ENCODE measurements at regions not wholly inside any gene's neighbourhood (a gene's known extent, or its start where the extent isn't known, plus 50 kb on each side); places are given as distances from the start of the nearest gene placed in this dataset.

GRCh38 chr4:34035225-34035624 is 2209.1 kb downstream of the ARAP2 start:
- Histone ChIP-seq H2BK12ac (ENCODE audit: low read depth, low read length) (no peak overlapping the region), H3K9ac (replicated peaks in 1 of 4; ENCODE audit: extremely low read depth in 1 of 4, low read depth in 3 of 4, low read length in 3 of 4) (no peak overlapping the region), H3K27me3 (replicated peaks in 1 of 4; ENCODE audit: control insufficient read depth in 3 of 4, extremely low read depth in 1 of 4, insufficient read depth in 3 of 4, low read length in 3 of 4) (no peaks in the 10 kb centered on the region), H4K8ac (ENCODE audit: extremely low read depth, insufficient read depth, low read length) (no peak overlapping the region), H2BK20ac (ENCODE audit: low read length) (no peak overlapping the region), H2BK5ac (ENCODE audit: low read depth, low read length) (no peak overlapping the region), H3K14ac (ENCODE audit: insufficient read length) (no peak overlapping the region), H3K79me2 (ENCODE audit: control insufficient read depth in 1 of 2, insufficient read depth in 2 of 2, low read length in 2 of 2) (no peaks in the 10 kb centered on the region), H3K56ac (replicated peaks; ENCODE audit: insufficient read length, low read depth, low read length) (no peak overlapping the region), H3K4me1 (replicated peaks in 1 of 4; ENCODE audit: control insufficient read depth in 3 of 4, insufficient read depth in 4 of 4, low read length in 3 of 4) (no peaks in the 10 kb centered on the region), H3K9me3 (ENCODE audit: insufficient read depth in 2 of 2, low read depth in 1 of 2, low read length in 1 of 2) (no peaks in the 10 kb centered on the region), H4K5ac (ENCODE audit: insufficient read length, low read depth, low read length) (no peak overlapping the region), H3K79me1 (ENCODE audit: low read depth, low read length) (no peaks in the 10 kb centered on the region), H4K91ac (replicated peaks; ENCODE audit: insufficient read length, low read length) (no peak overlapping the region), H2BK120ac (replicated peaks; ENCODE audit: low read depth, low read length) (no peak overlapping the region), H4K20me1 (replicated peaks in 1 of 2; ENCODE audit: control insufficient read depth in 1 of 2, insufficient read depth in 2 of 2, low read length in 2 of 2) (no peaks in the 10 kb centered on the region), H2BK15ac (ENCODE audit: low read length) (no peak overlapping the region), H3K36me3 (ENCODE audit: control insufficient read depth in 2 of 4, insufficient read depth in 4 of 4, low read length in 3 of 4) (no peaks in the 10 kb centered on the region), H3K27ac (ENCODE audit: low read depth, low read length) (no peak overlapping the region), H3K18ac (ENCODE audit: extremely low read depth, low read length) (no peak overlapping the region), H2AFZ (ENCODE audit: low read length) (no peak overlapping the region), H3K4me2 (ENCODE audit: insufficient read depth in 1 of 2, low read depth in 2 of 2, low read length in 2 of 2) (no peak overlapping the region), H3K4me3 (ENCODE audit: extremely low read depth in 1 of 4, insufficient read depth in 2 of 4, low read depth in 3 of 4, low read length in 4 of 4) (no peak overlapping the region), H3K23ac (ENCODE audit: insufficient read length) (no peak overlapping the region), H3K4ac (replicated peaks; ENCODE audit: insufficient read length, low read depth, low read length) (no peak overlapping the region), H3K23me2 (ENCODE audit: low read depth, low read length) (no peaks in the 10 kb centered on the region), H2AK5ac (ENCODE audit: low read depth, low read length) (no peak overlapping the region)
- WGBS, 2 experiments (ENCODE audit: extremely low coverage in 1 of 2, insufficient coverage in 1 of 2, insufficient read length in 1 of 2, insufficient replicate concordance in 2 of 2, low coverage in 1 of 2, low lambda C conversion rate in 2 of 2, missing lambda C conversion rate in 1 of 2): 83% methylated on average over 1 of the region's 1 CpG; no CpG with 5 or more reads in 1 of the 2 experiments
- DNase-seq (ENCODE audit: low read depth in 1 of 2, low spot score in 2 of 2) (no peak), FAIRE-seq (no peak)
- TF ChIP-seq CHD2 (IDR thresholded peaks at IDR 0.05; ENCODE audit: low read length): no peak
- TF ChIP-seq YY1 (IDR thresholded peaks at IDR 0.05; ENCODE audit: low read depth, low read length): no peak
- TF ChIP-seq POLR2A (IDR thresholded peaks at IDR 0.05; ENCODE audit: control extremely low read depth in 1 of 2, low read depth in 2 of 2, low read length in 2 of 2): no peak
- TF ChIP-seq SP1 (IDR thresholded peaks at IDR 0.05; ENCODE audit: low read depth, low read length): no peak
- TF ChIP-seq RFX5 (IDR thresholded peaks at IDR 0.05; ENCODE audit: borderline replicate concordance, low read depth, low read length): no peak
- no peak for TF ChIP-seq SIN3A (conservative IDR thresholded peaks at IDR 0.05 in 1 of 2, IDR thresholded peaks at IDR 0.05 in 1 of 2; ENCODE audit: low read depth in 1 of 2, low read length in 2 of 2)
- no peak for TF ChIP-seq EZH2 (IDR thresholded peaks at IDR 0.05; ENCODE audit: low read depth, low read length, severe bottlenecking)
- TF ChIP-seq CREB1 (IDR thresholded peaks at IDR 0.05): no peak
- ChIA-PET POLR2A (ENCODE audit: partially characterized antibody) (no interaction called here), CTCF (ENCODE audit: partially characterized antibody) (no interaction called here)
